ENCODE measurements at regions not wholly inside any gene's neighbourhood (a gene's known extent, or its start where the extent isn't known, plus 50 kb on each side); places are given as distances from the start of the nearest gene placed in this dataset.

DNA sequence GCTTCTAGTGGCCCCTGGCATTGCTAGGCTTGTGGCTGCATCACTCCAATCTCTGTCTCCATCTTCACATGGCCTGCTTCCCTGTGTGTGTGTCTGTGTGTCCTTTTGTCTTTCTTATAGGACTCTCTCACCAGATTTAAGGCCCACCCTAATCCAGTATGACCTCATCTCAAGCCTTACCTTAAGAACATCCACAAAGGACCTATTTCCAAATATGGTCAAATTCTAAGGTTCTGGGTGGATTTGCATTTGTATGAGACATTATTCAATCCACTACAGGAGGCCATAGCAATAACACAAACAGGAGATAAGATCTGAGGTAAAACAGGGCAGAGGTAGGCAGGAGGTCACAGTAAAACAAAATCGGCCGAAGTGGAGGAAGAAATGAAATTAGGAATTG lies 375.9 kb downstream of the BTG1 start:
- no peaks in the 10 kb centered on the region for H3K4me1 ChIP-seq (ENCODE audit: low read length)
- no peaks in the 10 kb centered on the region for H3K27me3 ChIP-seq (replicated peaks; ENCODE audit: insufficient read depth, low read length)
- H3K4me2 ChIP-seq (ENCODE audit: low read depth, low read length), result no peak overlapping the region
- H4K20me1 ChIP-seq (ENCODE audit: insufficient read depth, low read length), result no peaks in the 10 kb centered on the region
- no peak overlapping the region for H3K9ac ChIP-seq (ENCODE audit: low read length)
- H3K4me3 ChIP-seq (ENCODE audit: low read length), result no peak overlapping the region
- H3F3A ChIP-seq (ENCODE audit: insufficient read depth, low read length), result no peaks in the 10 kb centered on the region
- H3K9me3 ChIP-seq (replicated peaks; ENCODE audit: insufficient read depth, low read length), result no peaks in the 10 kb centered on the region
- no peak overlapping the region for H2AFZ ChIP-seq (ENCODE audit: low read length)
- H3K79me2 ChIP-seq (ENCODE audit: low read length), result no peaks in the 10 kb centered on the region
- H3K9me2 ChIP-seq (replicated peaks; ENCODE audit: insufficient read depth, low read length), result no peaks in the 10 kb centered on the region
- TF ChIP-seq EZH2 (optimal IDR thresholded peaks at IDR 0.05; ENCODE audit: low read depth, low read length), result no peak
- TF ChIP-seq EZH2phosphoT487 (IDR thresholded peaks at IDR 0.05; ENCODE audit: low read length), result no peak
- TF ChIP-seq, protein P1, sequence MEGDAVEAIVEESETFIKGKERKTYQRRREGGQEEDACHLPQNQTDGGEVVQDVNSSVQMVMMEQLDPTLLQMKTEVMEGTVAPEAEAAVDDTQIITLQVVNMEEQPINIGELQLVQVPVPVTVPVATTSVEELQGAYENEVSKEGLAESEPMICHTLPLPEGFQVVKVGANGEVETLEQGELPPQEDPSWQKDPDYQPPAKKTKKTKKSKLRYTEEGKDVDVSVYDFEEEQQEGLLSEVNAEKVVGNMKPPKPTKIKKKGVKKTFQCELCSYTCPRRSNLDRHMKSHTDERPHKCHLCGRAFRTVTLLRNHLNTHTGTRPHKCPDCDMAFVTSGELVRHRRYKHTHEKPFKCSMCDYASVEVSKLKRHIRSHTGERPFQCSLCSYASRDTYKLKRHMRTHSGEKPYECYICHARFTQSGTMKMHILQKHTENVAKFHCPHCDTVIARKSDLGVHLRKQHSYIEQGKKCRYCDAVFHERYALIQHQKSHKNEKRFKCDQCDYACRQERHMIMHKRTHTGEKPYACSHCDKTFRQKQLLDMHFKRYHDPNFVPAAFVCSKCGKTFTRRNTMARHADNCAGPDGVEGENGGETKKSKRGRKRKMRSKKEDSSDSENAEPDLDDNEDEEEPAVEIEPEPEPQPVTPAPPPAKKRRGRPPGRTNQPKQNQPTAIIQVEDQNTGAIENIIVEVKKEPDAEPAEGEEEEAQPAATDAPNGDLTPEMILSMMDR (IDR thresholded peaks at IDR 0.05; ENCODE audit: low read length), result no peak
- no peaks in the 10 kb centered on the region for H3K36me3 ChIP-seq (replicated peaks; ENCODE audit: insufficient read depth, low read length)
- no peak for DNase-seq
- H3K27ac ChIP-seq (ENCODE audit: low read length), result no peak overlapping the region

DNA sequence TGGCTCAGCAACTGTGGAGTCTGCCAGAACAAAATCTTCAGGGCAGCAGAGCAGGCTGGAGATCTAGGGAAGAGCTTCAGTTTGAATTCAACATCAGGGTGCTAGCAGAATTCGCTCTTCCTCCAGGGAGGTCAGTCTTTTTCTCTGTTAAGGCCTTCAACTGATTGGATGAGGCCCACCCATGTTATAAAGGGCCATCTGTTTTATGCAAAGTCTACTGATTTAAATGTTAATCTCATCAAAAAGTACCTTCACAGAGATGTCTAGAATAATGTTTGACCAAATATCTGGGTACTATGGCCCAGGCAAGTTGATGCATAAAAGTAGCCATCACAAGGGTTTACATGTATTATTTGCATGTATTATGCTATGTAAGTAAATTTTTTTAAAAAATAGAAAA lies 378.4 kb downstream of the BTG1 start:
- H3K4me3 ChIP-seq (ENCODE audit: low read length), result no peak overlapping the region
- no peak for DNase-seq
- TF ChIP-seq, protein P1 (IDR thresholded peaks at IDR 0.05; ENCODE audit: low read length), result no peak
- no peak for TF ChIP-seq EZH2phosphoT487 (IDR thresholded peaks at IDR 0.05; ENCODE audit: low read length)
- TF ChIP-seq EZH2 (optimal IDR thresholded peaks at IDR 0.05; ENCODE audit: low read depth, low read length), result no peak
- H4K20me1 ChIP-seq (ENCODE audit: insufficient read depth, low read length), result no peaks in the 10 kb centered on the region
- no peaks in the 10 kb centered on the region for H3K79me2 ChIP-seq (ENCODE audit: low read length)
- H3K9me3 ChIP-seq (replicated peaks; ENCODE audit: insufficient read depth, low read length), result no peaks in the 10 kb centered on the region
- H2AFZ ChIP-seq (ENCODE audit: low read length), result no peak overlapping the region
- H3K9me2 ChIP-seq (replicated peaks; ENCODE audit: insufficient read depth, low read length), result no peaks in the 10 kb centered on the region
- no peaks in the 10 kb centered on the region for H3K36me3 ChIP-seq (replicated peaks; ENCODE audit: insufficient read depth, low read length)
- no peaks in the 10 kb centered on the region for H3K27me3 ChIP-seq (replicated peaks; ENCODE audit: insufficient read depth, low read length)
- no peak overlapping the region for H3K9ac ChIP-seq (ENCODE audit: low read length)
- H3K4me1 ChIP-seq (ENCODE audit: low read length), result no peaks in the 10 kb centered on the region
- no peak overlapping the region for H3K27ac ChIP-seq (ENCODE audit: low read length)
- H3F3A ChIP-seq (ENCODE audit: insufficient read depth, low read length), result no peaks in the 10 kb centered on the region
- H3K4me2 ChIP-seq (ENCODE audit: low read depth, low read length), result no peak overlapping the region

DNA sequence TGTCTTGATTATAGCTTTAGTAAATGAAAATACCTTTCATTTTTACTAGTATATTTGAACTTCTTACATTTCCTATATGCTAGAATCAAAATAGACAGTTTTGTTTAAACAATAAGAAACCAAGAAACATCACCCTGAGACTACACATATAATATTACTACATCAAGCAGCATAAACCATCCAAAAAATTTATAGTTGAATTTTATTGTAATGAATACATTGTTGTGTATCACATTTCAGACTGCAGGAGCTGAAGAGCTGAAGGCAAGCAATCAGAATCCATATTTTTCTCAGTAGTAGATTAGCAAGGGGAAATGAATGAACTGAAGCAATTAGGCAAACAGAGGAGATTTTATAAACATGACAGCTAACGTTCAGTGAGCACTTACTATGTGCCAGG lies 379.2 kb downstream of the BTG1 start:
- TF ChIP-seq, protein P1 (IDR thresholded peaks at IDR 0.05; ENCODE audit: low read length), result no peak
- TF ChIP-seq EZH2 (optimal IDR thresholded peaks at IDR 0.05; ENCODE audit: low read depth, low read length), result no peak
- no peak for TF ChIP-seq EZH2phosphoT487 (IDR thresholded peaks at IDR 0.05; ENCODE audit: low read length)
- H2AFZ ChIP-seq (ENCODE audit: low read length), result no peak overlapping the region
- no peak overlapping the region for H3K27ac ChIP-seq (ENCODE audit: low read length)

More for the DNA sequence above, 379.2 kb downstream of the BTG1 start:
- Histone ChIP-seq H4K20me1 (ENCODE audit: insufficient read depth, low read length) (no peaks in the 10 kb centered on the region), H3K4me1 (ENCODE audit: low read length) (no peaks in the 10 kb centered on the region), H3K9me3 (replicated peaks; ENCODE audit: insufficient read depth, low read length) (no peaks in the 10 kb centered on the region), H3K36me3 (replicated peaks; ENCODE audit: insufficient read depth, low read length) (no peaks in the 10 kb centered on the region), H3K4me2 (ENCODE audit: low read depth, low read length) (no peak overlapping the region), H3K4me3 (ENCODE audit: low read length) (no peak overlapping the region), H3K9ac (ENCODE audit: low read length) (no peak overlapping the region), H3K79me2 (ENCODE audit: low read length) (no peaks in the 10 kb centered on the region), H3K9me2 (replicated peaks; ENCODE audit: insufficient read depth, low read length) (no peaks in the 10 kb centered on the region), H3F3A (ENCODE audit: insufficient read depth, low read length) (no peaks in the 10 kb centered on the region), H3K27me3 (replicated peaks; ENCODE audit: insufficient read depth, low read length) (no peaks in the 10 kb centered on the region)
- no peak for DNase-seq
